ENCODE measurements at regions not wholly inside any gene's neighbourhood (a gene's known extent, or its start where the extent isn't known, plus 50 kb on each side); places are given as distances from the start of the nearest gene placed in this dataset.

DNA sequence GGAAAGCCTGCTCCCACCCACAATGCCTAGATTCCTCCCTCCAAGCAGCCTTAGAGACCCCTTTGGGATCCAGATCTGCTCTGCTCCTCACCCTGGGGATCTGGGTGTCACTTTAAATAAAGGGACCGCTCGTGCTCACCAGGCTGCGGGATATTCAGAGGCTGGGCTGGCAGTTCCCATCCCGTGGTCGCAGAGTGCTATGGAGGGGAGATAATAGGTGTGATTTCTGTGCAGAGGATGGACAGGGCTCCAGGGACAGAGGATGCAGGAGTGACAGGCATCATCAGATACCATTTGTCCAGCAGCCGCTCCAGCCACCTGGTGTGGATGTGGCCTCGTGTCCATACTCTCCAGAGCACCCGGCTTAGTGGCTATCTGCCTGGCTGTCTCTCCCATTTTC, 415.9 kb upstream of the SULF2 start:
- no peaks in the 10 kb centered on the region for H3K4me1 ChIP-seq
- H3K4me3 ChIP-seq = no peak overlapping the region
- no peak for ATAC-seq
- intact Hi-C loops (cut with DNase I) = no loop called here
- no peak for DNase-seq
- TF ChIP-seq, protein P1, sequence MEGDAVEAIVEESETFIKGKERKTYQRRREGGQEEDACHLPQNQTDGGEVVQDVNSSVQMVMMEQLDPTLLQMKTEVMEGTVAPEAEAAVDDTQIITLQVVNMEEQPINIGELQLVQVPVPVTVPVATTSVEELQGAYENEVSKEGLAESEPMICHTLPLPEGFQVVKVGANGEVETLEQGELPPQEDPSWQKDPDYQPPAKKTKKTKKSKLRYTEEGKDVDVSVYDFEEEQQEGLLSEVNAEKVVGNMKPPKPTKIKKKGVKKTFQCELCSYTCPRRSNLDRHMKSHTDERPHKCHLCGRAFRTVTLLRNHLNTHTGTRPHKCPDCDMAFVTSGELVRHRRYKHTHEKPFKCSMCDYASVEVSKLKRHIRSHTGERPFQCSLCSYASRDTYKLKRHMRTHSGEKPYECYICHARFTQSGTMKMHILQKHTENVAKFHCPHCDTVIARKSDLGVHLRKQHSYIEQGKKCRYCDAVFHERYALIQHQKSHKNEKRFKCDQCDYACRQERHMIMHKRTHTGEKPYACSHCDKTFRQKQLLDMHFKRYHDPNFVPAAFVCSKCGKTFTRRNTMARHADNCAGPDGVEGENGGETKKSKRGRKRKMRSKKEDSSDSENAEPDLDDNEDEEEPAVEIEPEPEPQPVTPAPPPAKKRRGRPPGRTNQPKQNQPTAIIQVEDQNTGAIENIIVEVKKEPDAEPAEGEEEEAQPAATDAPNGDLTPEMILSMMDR (IDR thresholded peaks at IDR 0.05) = no peak
- H3K36me3 ChIP-seq = no peaks in the 10 kb centered on the region
- no peaks in the 10 kb centered on the region for H3K9me3 ChIP-seq
- H3K27me3 ChIP-seq = no peaks in the 10 kb centered on the region
- H3K27ac ChIP-seq = no peak overlapping the region

DNA sequence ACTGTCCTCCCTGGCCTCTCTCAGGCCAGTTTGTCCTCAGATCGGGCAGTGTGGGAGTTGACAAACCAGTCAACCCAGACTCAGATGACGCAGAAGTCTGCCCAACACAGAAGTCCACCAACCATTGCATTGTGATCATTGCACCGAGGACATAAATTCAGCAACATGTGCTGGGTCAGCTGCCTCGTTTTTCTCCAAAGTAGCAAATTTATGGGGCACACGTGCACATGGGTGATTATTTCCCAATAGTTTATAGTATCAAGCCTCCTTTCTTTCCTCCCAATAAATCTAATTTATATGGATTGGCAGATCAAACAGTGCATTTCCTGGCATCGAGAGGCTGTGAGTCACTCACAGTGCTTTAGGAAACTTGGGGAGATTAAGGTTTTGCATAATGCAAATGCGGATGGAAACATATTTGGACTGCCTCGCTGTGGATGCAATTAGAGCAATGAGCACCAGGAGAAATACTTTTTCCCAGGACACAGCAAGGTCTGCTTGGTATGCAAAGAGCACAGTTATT, 413.7 kb upstream of the SULF2 start:
- Histone ChIP-seq H3K27ac (no peak overlapping the region), H3K4me1 (no peaks in the 10 kb centered on the region), H3K27me3 (no peaks in the 10 kb centered on the region), H3K9me3 (no peaks in the 10 kb centered on the region), H3K36me3 (no peaks in the 10 kb centered on the region), H3K4me3 (no peak overlapping the region)
- no peak for ATAC-seq
- no peak for DNase-seq
- TF ChIP-seq, protein P1 (IDR thresholded peaks at IDR 0.05) = no peak
- intact Hi-C loops (cut with DNase I) = no loop called here

DNA sequence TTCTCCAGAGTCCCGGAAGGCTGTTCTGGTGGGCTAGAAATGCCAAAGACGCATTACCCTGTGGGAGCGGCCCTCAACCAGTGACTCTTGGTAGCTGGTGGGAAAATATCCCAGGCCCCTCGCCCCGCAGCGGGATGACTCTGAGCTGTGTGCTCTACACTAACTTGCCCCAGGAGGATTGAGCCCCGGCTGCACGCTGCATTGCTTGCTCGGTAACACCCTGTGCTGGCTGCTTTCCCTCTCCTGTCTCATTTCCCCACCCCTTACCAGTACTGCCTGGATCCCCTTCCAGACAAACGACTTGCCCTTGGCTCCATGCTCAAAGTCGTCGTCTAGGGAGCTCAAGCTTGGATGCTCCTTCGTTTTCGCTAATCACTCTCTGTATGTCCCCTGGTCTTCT, 411.8 kb upstream of the SULF2 start:
- no peak for DNase-seq
- H3K27me3 ChIP-seq = no peaks in the 10 kb centered on the region
- no peaks in the 10 kb centered on the region for H3K36me3 ChIP-seq
- H3K9me3 ChIP-seq = no peaks in the 10 kb centered on the region
- TF ChIP-seq, protein P1 (IDR thresholded peaks at IDR 0.05) = no peak
- H3K27ac ChIP-seq = no peak overlapping the region
- ATAC-seq = no peak
- intact Hi-C loops (cut with DNase I) = no loop called here
- no peak overlapping the region for H3K4me3 ChIP-seq
- no peaks in the 10 kb centered on the region for H3K4me1 ChIP-seq

DNA sequence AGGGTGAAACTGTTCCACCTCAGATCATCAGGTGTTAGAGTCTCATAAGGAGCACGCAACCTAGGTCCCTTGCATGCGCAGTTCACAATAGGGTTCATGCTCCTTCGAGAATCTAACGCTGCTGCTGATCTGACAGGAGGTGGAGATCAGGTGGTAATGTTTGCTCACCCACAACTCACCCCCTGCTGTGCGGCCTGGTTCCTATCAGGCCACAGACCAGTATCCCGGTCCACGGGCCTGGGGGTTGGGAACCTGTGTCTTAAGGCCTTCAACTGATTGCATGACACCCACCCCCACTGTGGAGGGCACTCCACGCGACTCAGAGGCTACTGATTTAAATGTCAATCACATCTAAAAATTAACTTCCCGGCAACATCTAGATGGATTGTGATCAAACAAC, 411.2 kb upstream of the SULF2 start:
- Histone ChIP-seq H3K27ac (no peak overlapping the region), H3K9me3 (no peaks in the 10 kb centered on the region), H3K36me3 (no peaks in the 10 kb centered on the region), H3K4me3 (no peak overlapping the region), H3K27me3 (no peaks in the 10 kb centered on the region), H3K4me1 (no peaks in the 10 kb centered on the region)
- intact Hi-C loops (cut with DNase I) = no loop called here
- DNase-seq (no peak), ATAC-seq (no peak)
- TF ChIP-seq, protein P1 (IDR thresholded peaks at IDR 0.05) = no peak

DNA sequence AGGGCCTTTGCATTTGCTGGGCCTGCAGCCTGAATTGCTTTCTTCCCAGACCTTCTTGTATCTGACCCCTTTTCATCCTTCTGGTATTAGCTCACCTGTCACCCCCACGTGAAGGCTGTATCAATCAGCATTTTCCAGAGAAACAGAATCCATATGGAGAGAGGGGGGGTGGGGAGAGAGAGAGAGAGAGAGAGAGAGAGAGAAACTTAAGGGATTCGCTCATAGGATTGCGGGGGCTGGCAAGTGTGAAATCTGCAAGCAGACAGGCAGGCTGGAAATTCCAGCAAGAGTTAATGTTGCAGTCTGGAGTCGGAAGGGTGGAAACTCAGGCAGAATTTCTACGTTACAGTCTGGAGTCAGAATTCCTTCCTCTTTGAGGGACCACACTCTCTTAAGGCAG, 410.7 kb upstream of the SULF2 start:
- ATAC-seq (no peak), DNase-seq (no peak)
- no peak overlapping the region for H3K4me3 ChIP-seq
- no peaks in the 10 kb centered on the region for H3K4me1 ChIP-seq
- H3K9me3 ChIP-seq = no peaks in the 10 kb centered on the region
- TF ChIP-seq, protein P1 (IDR thresholded peaks at IDR 0.05) = no peak
- no peaks in the 10 kb centered on the region for H3K27me3 ChIP-seq
- H3K27ac ChIP-seq = no peak overlapping the region
- no peaks in the 10 kb centered on the region for H3K36me3 ChIP-seq
- intact Hi-C loops (cut with DNase I) = no loop called here
